H9 (cell line): ENCODE measurements at regions not wholly inside any gene's neighbourhood (a gene's known extent, or its start where the extent isn't known, plus 50 kb on each side); places are given as distances from the start of the nearest gene placed in this dataset.

Source experiments
- DNase-seq: peaks from one replicate; pipeline ENCODE4 v3.0.0-alpha.2; 2017
- H2AFZ ChIP-seq: one replicate; pipeline ENCODE4 v1.6.1; 2013; ENCODE audit warnings: mild to moderate bottlenecking, low read length, control low read depth, moderate library complexity
- H2AK5ac ChIP-seq: 2 replicates; pipeline ENCODE4 v1.6.1; 2013; ENCODE audit warnings: low read length, control low read depth, mixed read lengths; ENCODE audit not compliant: insufficient read length
- H2BK120ac ChIP-seq: one replicate; pipeline ENCODE4 v1.6.1; 2013; ENCODE audit warnings: low read depth, mild to moderate bottlenecking, low read length, control low read depth, inconsistent platforms; ENCODE audit not compliant: poor library complexity, severe bottlenecking
- H2BK12ac ChIP-seq: 2 replicates; pipeline ENCODE4 v1.6.1; 2013; ENCODE audit warnings: low read length, control low read depth, mixed read lengths, low read depth; ENCODE audit not compliant: insufficient read length
- H2BK15ac ChIP-seq: 2 replicates; pipeline ENCODE4 v1.6.1; 2013; ENCODE audit warnings: low read depth, low read length, control low read depth
- H2BK20ac ChIP-seq: one replicate; pipeline ENCODE4 v1.6.1; 2013; ENCODE audit warnings: low read depth, mild to moderate bottlenecking, low read length, control low read depth, inconsistent platforms; ENCODE audit not compliant: poor library complexity, severe bottlenecking
- H2BK5ac ChIP-seq: 2 replicates; pipeline ENCODE4 v1.6.1; 2013; ENCODE audit warnings: low read length, control low read depth, mixed read lengths; ENCODE audit not compliant: insufficient read length
- H3K14ac ChIP-seq: 2 replicates; pipeline ENCODE4 v1.6.1; 2013; ENCODE audit warnings: low read length, control low read depth; ENCODE audit not compliant: insufficient read depth
- H3K18ac ChIP-seq: 2 replicates; pipeline ENCODE4 v1.6.1; 2013; ENCODE audit warnings: low read depth, mild to moderate bottlenecking, mixed read lengths, low read length, control low read depth; ENCODE audit not compliant: insufficient read length
- H3K23ac ChIP-seq: 2 replicates; pipeline ENCODE4 v1.6.1; 2013; ENCODE audit warnings: low read length, control low read depth, mixed read lengths, low read depth; ENCODE audit not compliant: insufficient read length
- H3K23me2 ChIP-seq: 2 replicates; pipeline ENCODE4 v1.6.1; 2013; ENCODE audit warnings: low read depth, mild to moderate bottlenecking, mixed read lengths, low read length, control low read depth; ENCODE audit not compliant: insufficient read length, poor library complexity, severe bottlenecking
- H3K27ac ChIP-seq: 2 replicates; pipeline ENCODE4 v1.5.1; 2013; ENCODE audit warnings: low read length, control low read depth, mixed read lengths, low read depth; ENCODE audit not compliant: insufficient read length
- H3K27me3 ChIP-seq: 2 replicates; pipeline ENCODE4 v1.6.1; 2013; ENCODE audit warnings: low read length, control low read depth, inconsistent platforms; ENCODE audit not compliant: insufficient read depth
- H3K4ac ChIP-seq: 2 replicates; pipeline ENCODE4 v1.6.1; 2013; ENCODE audit warnings: low read depth, mild to moderate bottlenecking, control low read depth, inconsistent platforms, low read length, moderate library complexity
- H3K4me1 ChIP-seq: 2 replicates; pipeline ENCODE4 v1.6.1; 2013; ENCODE audit warnings: low read length, control low read depth, inconsistent platforms; ENCODE audit not compliant: insufficient read depth
- H3K4me2 ChIP-seq: 2 replicates; pipeline ENCODE4 v1.6.1; 2013; ENCODE audit warnings: low read length, control low read depth, mixed read lengths; ENCODE audit not compliant: insufficient read length, insufficient read depth
- H3K56ac ChIP-seq: 2 replicates; pipeline ENCODE4 v1.6.1; 2013; ENCODE audit warnings: low read depth, mild to moderate bottlenecking, mixed read lengths, low read length, control low read depth; ENCODE audit not compliant: insufficient read length
- H3K79me1 ChIP-seq: 2 replicates; pipeline ENCODE4 v1.6.1; 2013; ENCODE audit warnings: low read depth, mild to moderate bottlenecking, moderate library complexity, low read length, control low read depth, inconsistent platforms; ENCODE audit not compliant: insufficient read depth, poor library complexity, severe bottlenecking
- H3K79me2 ChIP-seq: 2 replicates; pipeline ENCODE4 v1.6.1; 2013; ENCODE audit warnings: low read length, control low read depth, inconsistent platforms; ENCODE audit not compliant: insufficient read depth
- H3K9ac ChIP-seq: 2 replicates; pipeline ENCODE4 v1.6.1; 2013; ENCODE audit warnings: low read length, control low read depth, mixed read lengths; ENCODE audit not compliant: insufficient read length; ENCODE audit errors: extremely low read depth
- H3K9me3 ChIP-seq: one replicate; pipeline ENCODE4 v1.6.1; 2013; ENCODE audit warnings: low read depth, low read length, inconsistent platforms; ENCODE audit not compliant: control insufficient read depth
- H3T11ph ChIP-seq: one replicate; pipeline ENCODE4 v1.6.1; 2013; ENCODE audit warnings: mild to moderate bottlenecking, low read length, control low read depth, inconsistent platforms
- H4K20me1 ChIP-seq: one replicate; pipeline ENCODE4 v1.6.1; 2013; ENCODE audit not compliant: control insufficient read depth, insufficient read length, insufficient read depth
- H4K5ac ChIP-seq: 2 replicates; pipeline ENCODE4 v1.6.1; 2013; ENCODE audit warnings: low read depth, mild to moderate bottlenecking, mixed read lengths, low read length, control low read depth; ENCODE audit not compliant: insufficient read length
- H4K8ac ChIP-seq: replicated peaks from 2 replicates; pipeline ENCODE4 v1.6.1; 2013; ENCODE audit warnings: low read length, control low read depth, mixed read lengths, low read depth; ENCODE audit not compliant: insufficient read length
- H4K91ac ChIP-seq: 2 replicates; pipeline ENCODE4 v1.6.1; 2013; ENCODE audit warnings: low read depth, mild to moderate bottlenecking, moderate library complexity, mixed read lengths, low read length, control low read depth; ENCODE audit not compliant: insufficient read length
- H3K27ac Mint-ChIP-seq, 3 experiments: 2 replicates in 2 of 3; 3 replicates in 1 of 3; pipeline ENCODE4 v1.8.0; 2020 to 2021; ENCODE audit warnings: mixed read lengths in 3 of 3, mild to moderate bottlenecking in 1 of 3, moderate library complexity in 1 of 3
- H3K27me3 Mint-ChIP-seq: 2 replicates; pipeline ENCODE4 v1.8.0; 2021; ENCODE audit warnings: low read depth, mild to moderate bottlenecking, moderate library complexity, mixed read lengths
- H3K36me3 Mint-ChIP-seq, 3 experiments: 2 replicates in 2 of 3; 3 replicates in 1 of 3; pipeline ENCODE4 v1.8.0; 2020 to 2021; ENCODE audit warnings: low read depth in 3 of 3, mixed read lengths in 3 of 3; ENCODE audit not compliant: insufficient read depth in 1 of 3
- H3K4me1 Mint-ChIP-seq, 2 experiments: 2 replicates each; pipeline ENCODE4 v1.8.0; 2020; ENCODE audit warnings: mixed read lengths in 2 of 2
- H3K4me3 Mint-ChIP-seq, 2 experiments: 2 replicates in 1 of 2; 3 replicates in 1 of 2; pipeline ENCODE4 v1.8.0; 2020 to 2021; ENCODE audit warnings: mild to moderate bottlenecking in 2 of 2, mixed read lengths in 2 of 2, moderate library complexity in 1 of 2
- H3K9me3 Mint-ChIP-seq, 2 experiments: 2 replicates in 1 of 2; 3 replicates in 1 of 2; pipeline ENCODE4 v1.8.0; 2020; ENCODE audit warnings: mild to moderate bottlenecking in 2 of 2, mixed read lengths in 2 of 2, moderate library complexity in 1 of 2
- WGBS: extraction: QIAGEN DNeasy Blood & Tissue Kit; methylation state at CpG from one replicate; pipeline ENCODE4 v1.1.7; 2013; ENCODE audit warnings: missing lambda C conversion rate, low lambda C conversion rate, mixed read lengths; ENCODE audit not compliant: insufficient read length; ENCODE audit errors: extremely low coverage; 5-methylcytosine and 5-hydroxymethylcytosine counted together
- TF ChIP-seq, protein P1 (sequence below): fragments of 200-600 bp; sonication (generic); conservative IDR thresholded peaks from 3 replicates; pipeline ENCODE4 v1.8.0; 2021; ENCODE audit warnings: antibody characterized with exemption, mild to moderate bottlenecking

DNA sequence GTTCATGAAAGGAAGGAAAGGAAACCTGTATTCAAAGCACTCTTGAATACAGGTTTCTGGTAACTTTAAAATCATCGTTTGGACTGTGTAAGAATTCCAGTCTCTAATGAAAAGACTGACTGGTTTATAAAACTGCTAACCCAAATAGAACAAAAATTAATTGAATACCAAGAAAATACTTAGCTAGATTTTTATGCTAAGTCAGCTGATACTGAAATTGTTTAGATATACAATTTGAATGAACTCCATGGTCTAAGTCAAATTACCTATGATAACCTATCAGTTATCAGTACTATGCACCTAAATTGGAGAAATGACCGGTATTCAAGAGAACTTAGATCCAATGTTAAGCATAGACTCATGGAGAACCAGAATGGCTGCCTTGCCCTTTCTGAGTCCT, 338.3 kb downstream of the RNF144B start:
- no peaks in the 10 kb centered on the region for H4K20me1 ChIP-seq
- WGBS, result no CpG with 5 or more reads among the region's 2 CpGs
- no peaks in the 10 kb centered on the region for H3K23me2 ChIP-seq
- H3K4me1 Mint-ChIP-seq, result peaks cover 3% of the 10 kb centered on the region in 2 experiments; a peak in 3 of 4 replicates
- H4K8ac ChIP-seq, result no peak overlapping the region
- H3T11ph ChIP-seq, result no peak overlapping the region
- no peaks in the 10 kb centered on the region for H3K4me1 ChIP-seq
- no peak overlapping the region for H2BK5ac ChIP-seq
- no peak overlapping the region for H2BK15ac ChIP-seq
- H3K9ac ChIP-seq, result no peak overlapping the region
- H3K4me2 ChIP-seq, result no peak overlapping the region
- no peaks in the 10 kb centered on the region for H3K27me3 Mint-ChIP-seq
- peaks cover 6 to 11% of the 10 kb centered on the region in 2 experiments; a peak in 4 of 5 replicates for H3K9me3 Mint-ChIP-seq
- DNase-seq, result no peak
- H3K79me1 ChIP-seq, result no peaks in the 10 kb centered on the region
- TF ChIP-seq, protein P1, sequence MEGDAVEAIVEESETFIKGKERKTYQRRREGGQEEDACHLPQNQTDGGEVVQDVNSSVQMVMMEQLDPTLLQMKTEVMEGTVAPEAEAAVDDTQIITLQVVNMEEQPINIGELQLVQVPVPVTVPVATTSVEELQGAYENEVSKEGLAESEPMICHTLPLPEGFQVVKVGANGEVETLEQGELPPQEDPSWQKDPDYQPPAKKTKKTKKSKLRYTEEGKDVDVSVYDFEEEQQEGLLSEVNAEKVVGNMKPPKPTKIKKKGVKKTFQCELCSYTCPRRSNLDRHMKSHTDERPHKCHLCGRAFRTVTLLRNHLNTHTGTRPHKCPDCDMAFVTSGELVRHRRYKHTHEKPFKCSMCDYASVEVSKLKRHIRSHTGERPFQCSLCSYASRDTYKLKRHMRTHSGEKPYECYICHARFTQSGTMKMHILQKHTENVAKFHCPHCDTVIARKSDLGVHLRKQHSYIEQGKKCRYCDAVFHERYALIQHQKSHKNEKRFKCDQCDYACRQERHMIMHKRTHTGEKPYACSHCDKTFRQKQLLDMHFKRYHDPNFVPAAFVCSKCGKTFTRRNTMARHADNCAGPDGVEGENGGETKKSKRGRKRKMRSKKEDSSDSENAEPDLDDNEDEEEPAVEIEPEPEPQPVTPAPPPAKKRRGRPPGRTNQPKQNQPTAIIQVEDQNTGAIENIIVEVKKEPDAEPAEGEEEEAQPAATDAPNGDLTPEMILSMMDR, result no peak
- H2BK20ac ChIP-seq, result no peak overlapping the region
- no peaks in the 10 kb centered on the region for H3K79me2 ChIP-seq
- H2BK120ac ChIP-seq, result no peak overlapping the region
- no peak overlapping the region for H3K4me3 Mint-ChIP-seq
- H3K56ac ChIP-seq, result no peak overlapping the region
- H3K27me3 ChIP-seq, result no peaks in the 10 kb centered on the region
- no peaks in the 10 kb centered on the region for H3K9me3 ChIP-seq
- peaks cover 2 to 8% (median 2%) of the 10 kb centered on the region in 3 experiments; a peak in 5 of 7 replicates for H3K36me3 Mint-ChIP-seq
- no peak overlapping the region for H3K23ac ChIP-seq
- H2AFZ ChIP-seq, result no peak overlapping the region
- no peak overlapping the region for H3K4ac ChIP-seq
- no peak overlapping the region for H3K14ac ChIP-seq
- H3K27ac ChIP-seq, result no peak overlapping the region
- no peak overlapping the region for H2BK12ac ChIP-seq
- H2AK5ac ChIP-seq, result no peak overlapping the region
- no peak overlapping the region for H4K91ac ChIP-seq
- H4K5ac ChIP-seq, result no peak overlapping the region
- H3K18ac ChIP-seq, result no peak overlapping the region
- H3K27ac Mint-ChIP-seq, result no peak overlapping the region
